ENCODE measurements at regions not wholly inside any gene's neighbourhood (a gene's known extent, or its start where the extent isn't known, plus 50 kb on each side); places are given as distances from the start of the nearest gene placed in this dataset.
"Not testable (repeated sequence)": the region's sequence is repeated elsewhere in the genome, so short reads cannot be mapped to it uniquely, and the experiment has no call there.

DNA sequence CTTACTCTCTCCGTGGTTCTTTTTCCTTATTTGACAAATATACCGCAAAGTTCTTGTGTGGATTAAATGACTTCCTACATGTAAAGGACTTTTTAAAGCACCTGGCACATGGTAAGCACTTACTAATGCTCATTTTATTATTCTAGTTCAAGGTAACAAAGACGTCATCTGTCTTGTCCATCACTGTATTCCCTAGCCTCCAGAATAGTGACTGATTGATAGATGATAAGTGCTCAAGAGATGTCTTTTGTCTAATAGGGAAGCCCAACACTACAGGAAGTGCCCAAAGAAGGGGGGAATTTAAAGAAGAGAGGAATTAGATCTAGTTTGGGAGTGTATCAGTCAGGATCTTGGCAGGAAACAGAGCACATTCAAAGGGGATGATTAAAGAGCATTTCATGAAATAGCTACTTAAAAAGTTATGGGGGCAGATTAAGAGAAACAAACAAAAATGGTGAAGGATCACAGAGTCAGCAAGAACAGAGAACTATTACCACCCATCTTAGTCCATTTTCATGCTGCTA is 151.9 kb downstream of the GXYLT1 start:
- Histone ChIP-seq H3K36me3 (ENCODE audit: control insufficient read depth, low read length) (no peaks in the 10 kb centered on the region), H3F3A (ENCODE audit: control insufficient read depth, insufficient read depth) (no peaks in the 10 kb centered on the region), H3K27ac (ENCODE audit: low read depth, low read length) (no peak overlapping the region), H3K4me1 (ENCODE audit: control insufficient read depth, low read length) (no peaks in the 10 kb centered on the region), H4K20me1 (ENCODE audit: control insufficient read depth, insufficient read depth, low read depth, low read length) (no peaks in the 10 kb centered on the region), H3K4me2 (ENCODE audit: low read length) (no peak overlapping the region), H3K9me3 (ENCODE audit: control insufficient read depth, insufficient read depth, low read length) (no peaks in the 10 kb centered on the region), H3K79me2 (ENCODE audit: control insufficient read depth, low read length) (no peaks in the 10 kb centered on the region), H3K9me2 (replicated peaks; ENCODE audit: control insufficient read depth, low read length) (no peaks in the 10 kb centered on the region), H3K27me3 (ENCODE audit: control insufficient read depth, low read length) (no peaks in the 10 kb centered on the region), H3K4me3 (ENCODE audit: low read length) (no peak overlapping the region)
- TF ChIP-seq EZH2phosphoT487 (IDR thresholded peaks at IDR 0.05; ENCODE audit: borderline replicate concordance, low read length) (no peak), CTCF (IDR thresholded peaks at IDR 0.05; ENCODE audit: low read depth, low read length, poor library complexity, severe bottlenecking) (no peak)

- Histone ChIP-seq H3K36me3 (ENCODE audit: control insufficient read depth, low read length) (no peaks in the 10 kb centered on the region), H3K4me3 (ENCODE audit: low read length) (no peak overlapping the region), H3F3A (ENCODE audit: control insufficient read depth, insufficient read depth) (no peaks in the 10 kb centered on the region), H3K27ac (ENCODE audit: low read depth, low read length) (no peak overlapping the region), H3K79me2 (ENCODE audit: control insufficient read depth, low read length) (no peaks in the 10 kb centered on the region), H3K27me3 (ENCODE audit: control insufficient read depth, low read length) (no peaks in the 10 kb centered on the region), H3K9me2 (replicated peaks; ENCODE audit: control insufficient read depth, low read length) (no peaks in the 10 kb centered on the region), H4K20me1 (ENCODE audit: control insufficient read depth, insufficient read depth, low read depth, low read length) (no peaks in the 10 kb centered on the region), H3K4me1 (ENCODE audit: control insufficient read depth, low read length) (no peaks in the 10 kb centered on the region), H3K9me3 (ENCODE audit: control insufficient read depth, insufficient read depth, low read length) (no peaks in the 10 kb centered on the region), H3K4me2 (ENCODE audit: low read length) (no peak overlapping the region)
- TF ChIP-seq CTCF (IDR thresholded peaks at IDR 0.05; ENCODE audit: low read depth, low read length, poor library complexity, severe bottlenecking) (no peak), EZH2phosphoT487 (IDR thresholded peaks at IDR 0.05; ENCODE audit: borderline replicate concordance, low read length) (no peak)
These were observed 152.7 kb downstream of the GXYLT1 start for GRCh38 chr12:41992022-41992421.

DNA sequence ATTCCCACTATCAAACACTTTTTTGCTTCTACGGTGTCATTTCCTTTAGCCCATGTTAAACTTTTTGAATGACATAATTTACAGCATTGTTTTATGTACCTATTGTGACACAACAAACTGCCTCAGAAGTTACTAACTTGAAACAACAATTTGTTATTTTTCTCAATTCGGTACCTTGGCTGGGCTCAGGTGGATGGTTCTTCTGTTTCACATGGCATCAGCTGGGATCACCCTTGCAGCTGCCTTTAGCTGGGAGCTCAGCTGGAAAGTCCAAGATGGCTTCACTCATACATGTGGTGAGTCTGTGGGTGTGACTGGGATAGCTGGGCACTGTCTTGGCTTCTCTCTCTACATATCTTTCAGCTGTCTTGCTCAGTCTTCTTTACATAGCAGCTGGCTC is 156.0 kb downstream of the GXYLT1 start:
- no peaks in the 10 kb centered on the region for H3K4me1 ChIP-seq (ENCODE audit: control insufficient read depth, low read length)

DNA sequence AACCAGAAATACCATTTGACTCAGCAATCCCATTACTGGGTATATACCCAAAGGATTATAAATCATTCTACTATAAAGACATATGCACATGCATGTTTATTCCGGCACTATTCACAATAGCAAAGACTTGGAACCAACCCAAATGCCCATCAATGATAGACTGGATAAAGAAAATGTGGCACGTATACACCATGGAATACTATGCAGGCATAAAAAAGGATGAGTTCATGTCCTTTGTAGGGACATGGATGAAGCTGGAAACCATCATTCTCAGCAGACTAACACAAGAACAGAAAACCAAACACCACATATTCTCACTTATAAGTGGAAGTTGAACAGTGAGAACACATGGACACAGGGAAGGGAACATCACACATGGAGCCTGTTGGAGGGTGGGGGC is 158.2 kb downstream of the GXYLT1 start:
- H3F3A ChIP-seq (ENCODE audit: control insufficient read depth, insufficient read depth); H3K27ac ChIP-seq (ENCODE audit: low read depth, low read length); H3K9me2 ChIP-seq (replicated peaks; ENCODE audit: control insufficient read depth, low read length); H3K4me1 ChIP-seq (ENCODE audit: control insufficient read depth, low read length); H3K9me3 ChIP-seq (ENCODE audit: control insufficient read depth, insufficient read depth, low read length); H4K20me1 ChIP-seq (ENCODE audit: control insufficient read depth, insufficient read depth, low read depth, low read length); H3K4me2 ChIP-seq (ENCODE audit: low read length); H3K79me2 ChIP-seq (ENCODE audit: control insufficient read depth, low read length); H3K4me3 ChIP-seq (ENCODE audit: low read length); H3K36me3 ChIP-seq (ENCODE audit: control insufficient read depth, low read length); H3K27me3 ChIP-seq (ENCODE audit: control insufficient read depth, low read length): not testable (repeated sequence)

More for the DNA sequence above, 156.0 kb downstream of the GXYLT1 start:
- Histone ChIP-seq H3K36me3 (ENCODE audit: control insufficient read depth, low read length) (no peaks in the 10 kb centered on the region), H3K79me2 (ENCODE audit: control insufficient read depth, low read length) (no peaks in the 10 kb centered on the region), H3K9me2 (replicated peaks; ENCODE audit: control insufficient read depth, low read length) (no peaks in the 10 kb centered on the region), H4K20me1 (ENCODE audit: control insufficient read depth, insufficient read depth, low read depth, low read length) (no peaks in the 10 kb centered on the region), H3K27ac (ENCODE audit: low read depth, low read length) (no peak overlapping the region), H3K9me3 (ENCODE audit: control insufficient read depth, insufficient read depth, low read length) (no peaks in the 10 kb centered on the region), H3K27me3 (ENCODE audit: control insufficient read depth, low read length) (no peaks in the 10 kb centered on the region), H3K4me3 (ENCODE audit: low read length) (no peak overlapping the region), H3F3A (ENCODE audit: control insufficient read depth, insufficient read depth) (no peaks in the 10 kb centered on the region), H3K4me2 (ENCODE audit: low read length) (no peak overlapping the region)
- TF ChIP-seq CTCF (IDR thresholded peaks at IDR 0.05; ENCODE audit: low read depth, low read length, poor library complexity, severe bottlenecking) (no peak), EZH2phosphoT487 (IDR thresholded peaks at IDR 0.05; ENCODE audit: borderline replicate concordance, low read length) (no peak)

Data from DOHH2 (cell line).